HG03457 (cell line): ENCODE measurements at regions not wholly inside any gene's neighbourhood (a gene's known extent, or its start where the extent isn't known, plus 50 kb on each side); places are given as distances from the start of the nearest gene placed in this dataset.

Experiments
- ATAC-seq: cut with Tn5 transposase; IDR thresholded peaks from one replicate; pipeline ENCODE4 v1.9.1; 2021; ENCODE audit warnings: moderate number of reproducible peaks; ENCODE audit not compliant: unreplicated experiment

DNA sequence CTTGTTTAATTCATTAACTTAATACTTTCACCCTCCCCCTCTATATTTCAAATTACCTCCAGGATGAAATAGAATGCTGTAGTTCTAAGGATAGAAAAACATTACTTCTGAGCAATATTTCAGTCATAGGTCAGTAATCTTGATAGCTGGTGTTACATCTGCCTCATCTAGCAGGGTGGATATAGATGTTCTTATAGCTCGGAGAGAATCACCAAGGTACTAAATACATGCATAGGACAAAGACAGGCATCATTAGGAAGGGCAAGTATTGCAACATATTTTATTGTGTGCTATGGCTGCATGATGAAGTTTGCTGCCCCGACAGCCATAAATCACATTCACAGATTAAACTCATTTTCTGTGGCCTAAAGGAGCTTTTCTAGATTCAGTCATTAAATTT, 601.0 kb downstream of the FGF9 start:
- no peak for ATAC-seq

DNA sequence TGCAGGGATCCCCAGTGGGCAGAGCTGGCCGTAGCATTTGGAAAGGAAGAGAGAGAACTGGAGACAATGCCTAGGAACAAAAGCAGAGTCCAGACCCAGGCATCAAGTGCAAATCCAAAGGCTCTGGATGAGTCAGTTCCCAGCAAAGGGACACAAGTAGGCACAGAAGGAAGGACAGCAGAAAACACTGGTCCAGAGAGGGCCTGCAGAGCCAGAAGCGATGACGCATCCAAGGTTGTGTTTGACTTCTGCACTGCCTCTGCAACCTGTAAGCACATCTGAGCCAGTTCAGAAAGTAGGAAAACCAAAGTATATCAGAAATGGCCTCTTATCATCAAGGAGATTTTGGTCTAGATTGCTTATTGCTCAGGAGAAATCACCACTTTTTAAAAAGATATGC, 604.5 kb downstream of the FGF9 start:
- no peak for ATAC-seq

DNA sequence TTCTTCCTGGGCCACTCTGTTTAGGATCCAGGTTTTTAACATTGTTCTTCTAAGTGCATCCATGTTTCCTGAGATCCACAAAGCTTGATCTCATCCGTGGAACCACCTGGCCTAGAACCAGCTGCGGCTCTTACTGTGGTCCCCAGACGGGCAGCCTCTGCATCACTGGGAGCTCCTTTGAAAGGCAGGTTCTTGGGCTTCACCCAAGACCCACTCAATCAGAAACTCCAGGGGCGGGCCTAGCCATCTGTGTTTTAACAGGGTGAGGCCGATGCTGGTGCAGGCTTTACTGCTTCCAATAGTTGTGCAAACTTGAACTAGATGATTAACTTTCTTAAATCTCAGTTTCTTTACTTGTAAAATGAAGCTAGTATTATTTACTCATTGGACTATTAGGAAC, 605.7 kb downstream of the FGF9 start:
- no peak for ATAC-seq

GRCh38 chr13:22278336-22278929, 607.6 kb downstream of the FGF9 start:
- ATAC-seq: no peak

DNA sequence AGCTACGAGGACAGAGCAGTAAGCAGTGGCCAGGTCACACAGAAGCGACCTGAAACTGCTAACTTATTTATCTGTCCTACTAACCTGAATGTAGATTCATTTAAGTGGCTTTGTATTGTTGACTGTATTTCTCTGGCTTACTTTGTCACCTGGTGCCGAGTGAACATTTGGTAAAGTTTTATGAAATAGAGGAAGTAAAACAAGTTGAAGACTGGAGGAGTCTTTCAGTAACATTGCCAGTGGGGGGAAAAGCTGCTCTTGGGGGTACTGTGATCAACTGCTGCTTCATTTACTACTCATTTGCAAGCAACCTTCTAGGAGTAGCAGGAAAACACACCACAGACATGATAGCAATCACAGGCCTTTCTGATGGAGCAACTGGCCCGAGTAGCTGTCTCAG, 615.0 kb downstream of the FGF9 start:
- ATAC-seq: no peak

- no peak for ATAC-seq
Measured at GRCh38 chr13:22286338-22286737, 615.5 kb downstream of the FGF9 start.

DNA sequence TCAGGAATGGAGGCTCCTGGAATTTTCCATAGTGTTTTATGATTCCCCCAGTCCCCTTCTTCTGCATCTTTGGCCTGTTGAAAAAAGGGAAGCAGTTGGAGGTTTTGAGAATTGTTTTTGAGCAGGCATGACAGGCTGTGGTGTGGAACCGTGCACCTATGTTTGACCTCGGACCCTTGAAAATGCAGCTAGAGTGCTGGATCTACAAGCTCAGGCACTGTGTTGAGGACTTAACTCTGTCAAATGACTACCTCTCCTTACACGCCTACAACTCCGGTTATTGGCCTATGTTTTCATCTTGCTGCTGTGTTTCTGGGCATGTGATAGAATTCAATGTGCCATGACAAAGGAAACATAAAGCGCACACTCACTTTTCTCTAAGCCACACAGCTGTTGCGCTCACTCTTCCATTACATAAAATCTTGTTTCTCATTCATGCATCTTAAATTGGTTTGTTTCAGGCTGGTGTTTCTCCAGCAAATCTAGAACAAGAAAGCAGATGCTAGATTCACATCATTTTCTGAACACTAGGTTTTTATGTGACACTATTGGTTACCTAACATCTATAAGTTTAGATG, 616.6 kb downstream of the FGF9 start:
- no peak for ATAC-seq

DNA sequence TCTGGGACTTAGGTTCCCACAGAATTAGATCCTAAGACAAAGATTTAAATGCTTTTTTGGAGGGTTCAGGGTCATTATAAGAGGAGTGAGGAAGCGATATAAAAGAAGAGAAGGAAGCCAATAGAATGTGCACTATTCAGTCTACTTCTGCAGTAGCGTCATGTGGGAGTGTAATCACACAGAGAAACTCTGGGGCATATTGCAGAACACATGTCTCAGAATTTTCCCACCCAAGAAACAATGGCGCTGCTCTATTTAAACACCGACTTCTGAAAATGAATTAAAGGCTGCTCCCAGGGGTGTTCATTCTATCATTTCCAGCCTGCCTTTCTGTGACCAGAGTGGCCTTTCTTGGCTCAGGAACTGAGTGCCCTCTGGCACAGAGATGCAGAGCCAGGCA, 617.6 kb downstream of the FGF9 start:
- ATAC-seq: no peak

GRCh38 chr13:22289711-22290110, 618.8 kb downstream of the FGF9 start:
- ATAC-seq: no peak

- ATAC-seq: no peak
Measured at GRCh38 chr13:22298530-22298929, 627.7 kb downstream of the FGF9 start.

DNA sequence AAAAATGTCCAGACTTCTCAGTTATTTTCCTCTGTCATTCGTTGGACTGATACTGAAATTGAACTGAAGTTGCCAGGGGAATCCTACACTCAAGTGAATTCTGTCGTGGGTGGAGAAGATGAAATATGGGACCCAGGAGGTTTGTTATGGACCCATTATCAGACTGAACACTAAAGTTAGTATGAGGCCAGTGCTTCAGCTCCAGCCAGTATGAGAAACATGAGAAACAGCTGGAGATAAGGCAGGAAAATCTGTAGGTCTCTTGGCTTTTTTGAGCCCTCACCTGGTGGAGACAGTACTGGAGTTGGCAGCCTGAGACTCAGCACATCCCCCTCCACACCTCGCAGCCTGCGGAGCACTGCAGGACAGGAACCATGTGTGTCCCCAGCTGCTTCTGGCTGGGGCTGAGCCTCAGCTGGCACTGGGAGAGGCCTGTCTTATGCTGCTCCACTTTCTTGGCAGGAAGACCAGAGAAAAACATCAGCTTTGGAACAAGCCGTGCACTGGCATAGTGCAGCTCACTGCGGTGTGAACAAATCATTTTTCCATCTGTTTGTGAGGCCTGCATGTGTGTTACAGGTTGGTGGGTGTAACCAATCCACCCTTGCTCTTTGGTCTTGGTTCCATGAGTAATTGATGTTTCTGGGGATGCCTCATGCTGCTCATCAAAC, 641.0 kb downstream of the FGF9 start:
- ATAC-seq: no peak

DNA sequence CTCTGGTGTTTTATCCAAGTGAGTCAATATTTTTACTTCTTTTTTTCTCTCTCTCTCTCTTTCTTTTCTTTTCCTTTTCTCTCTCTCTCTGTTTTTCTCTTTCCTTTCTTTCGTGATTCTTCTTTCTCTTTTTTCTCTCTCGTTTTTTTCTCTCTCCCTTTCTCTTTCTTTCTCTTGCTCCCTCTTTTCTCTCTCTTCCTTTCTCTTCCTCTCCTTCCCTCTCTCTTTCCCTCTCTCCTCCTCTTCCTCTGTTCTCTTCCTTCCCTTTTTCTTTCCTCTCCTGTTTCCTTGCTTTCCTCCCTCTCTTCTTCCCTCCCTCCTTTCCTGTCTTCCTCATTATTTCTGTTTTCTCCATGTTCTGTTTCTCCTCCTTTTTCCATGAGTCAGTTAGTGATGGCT, 641.5 kb downstream of the FGF9 start:
- ATAC-seq: no peak

DNA sequence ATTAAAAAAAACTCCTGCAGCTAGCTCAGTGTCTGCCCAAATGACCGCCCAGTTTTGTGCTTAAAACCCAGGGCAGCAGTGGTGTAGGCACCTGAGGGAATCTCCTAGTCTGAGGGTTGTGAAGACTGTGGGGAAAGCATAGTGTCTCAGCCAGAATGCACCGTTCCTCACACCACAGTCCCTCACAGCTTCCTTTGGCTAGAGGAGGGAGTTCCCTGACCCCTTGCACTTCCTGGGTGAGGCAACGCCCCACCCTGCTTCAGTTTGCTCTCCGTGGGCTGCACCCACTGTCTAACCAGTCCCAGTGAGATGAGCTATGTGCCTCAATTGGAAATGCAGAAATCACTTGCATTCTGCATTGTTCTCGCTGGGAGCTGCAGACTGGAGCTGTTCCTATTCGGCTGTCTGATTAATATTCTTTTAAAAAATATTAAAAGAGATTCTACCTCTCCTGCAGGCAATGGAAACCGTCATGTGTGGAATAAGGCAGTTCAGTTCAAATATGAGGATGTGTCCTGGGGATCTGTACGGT, 645.7 kb downstream of the FGF9 start:
- ATAC-seq: no peak

GRCh38 chr13:22320991-22321390, 650.1 kb downstream of the FGF9 start:
- no peak for ATAC-seq

GRCh38 chr13:22325761-22326160, 654.9 kb downstream of the FGF9 start:
- ATAC-seq: no peak

DNA sequence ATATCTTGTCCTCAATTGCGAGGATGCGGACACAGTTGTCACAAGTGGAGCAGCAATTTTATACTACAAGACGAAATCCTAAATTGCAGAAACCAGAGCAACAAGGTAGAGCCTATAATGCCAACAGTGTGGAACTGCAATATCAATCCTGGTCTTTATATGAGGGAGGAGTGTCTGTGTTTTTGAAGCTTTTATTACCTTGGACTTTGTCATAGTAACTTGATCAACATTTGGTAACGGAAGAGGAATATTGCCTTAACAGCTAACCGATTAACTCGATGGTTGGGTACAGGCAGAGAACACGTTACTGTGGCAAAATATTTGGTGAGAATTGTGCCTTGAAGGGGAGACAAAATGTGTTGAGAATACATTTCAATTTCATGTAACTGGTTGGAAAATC, 661.5 kb downstream of the FGF9 start:
- ATAC-seq: no peak

- ATAC-seq: no peak
Measured at GRCh38 chr13:22336460-22336859, 665.6 kb downstream of the FGF9 start.

- no peak for ATAC-seq
Measured at GRCh38 chr13:22357132-22357531, 686.3 kb downstream of the FGF9 start.

GRCh38 chr13:22369090-22369489, 698.2 kb downstream of the FGF9 start:
- ATAC-seq: no peak

GRCh38 chr13:22369840-22370239, 699.0 kb downstream of the FGF9 start:
- ATAC-seq: no peak

GRCh38 chr13:22372261-22372660, 701.4 kb downstream of the FGF9 start:
- ATAC-seq: no peak

- ATAC-seq: no peak
Measured at GRCh38 chr13:22375151-22375550, 704.3 kb downstream of the FGF9 start.
